Esophagus muscularis mucosa (tissue), 3 donors: ENCODE measurements at regions not wholly inside any gene's neighbourhood (a gene's known extent, or its start where the extent isn't known, plus 50 kb on each side); places are given as distances from the start of the nearest gene placed in this dataset.

Experiments used
- CTCF ChIP-seq, 3 experiments: fragments of 200-600 bp in 2 of 3; fragments of 450-650 bp in 1 of 3; sonication (generic) in 2 of 3; IDR thresholded peaks; one replicate each; pipeline ENCODE4 v1.5.1; 2017 to 2019; ENCODE audit warnings: antibody characterized with exemption in 3 of 3, mild to moderate bottlenecking in 2 of 3, moderate library complexity in 1 of 3
- EP300 ChIP-seq: sonication (generic); formaldehyde crosslinking; IDR thresholded peaks from one replicate; pipeline ENCODE4 v1.6.1; 2017; ENCODE audit warnings: antibody characterized with exemption

GRCh38 chr10:44573821-44574220 is 188.9 kb upstream of the CXCL12 start:
- TF ChIP-seq CTCF (IDR thresholded peaks at IDR 0.05) (no peak), EP300 (no peak)
